D721Med (cell line): ENCODE measurements at regions not wholly inside any gene's neighbourhood (a gene's known extent, or its start where the extent isn't known, plus 50 kb on each side); places are given as distances from the start of the nearest gene placed in this dataset.
"Not testable (repeated sequence)": the region's sequence is repeated elsewhere in the genome, so short reads cannot be mapped to it uniquely, and the experiment has no call there.

Experiments used
- DNase-seq: peaks from one replicate; pipeline ENCODE4 v3.0.0; 2011; ENCODE audit warnings: low spot score; ENCODE audit not compliant: insufficient read length
- FAIRE-seq: peaks from 2 replicates; lab custom pipeline; 2011; peaks lifted over from hg19 to GRCh38; lab: Jason Lieb, UNC
- TF ChIP-seq, protein P1 (sequence below): IDR thresholded peaks from 2 replicates; pipeline ENCODE4 v1.5.1; 2012; ENCODE audit warnings: mild to moderate bottlenecking, control low read depth; ENCODE audit not compliant: insufficient read depth; ENCODE audit errors: missing control alignments

DNA sequence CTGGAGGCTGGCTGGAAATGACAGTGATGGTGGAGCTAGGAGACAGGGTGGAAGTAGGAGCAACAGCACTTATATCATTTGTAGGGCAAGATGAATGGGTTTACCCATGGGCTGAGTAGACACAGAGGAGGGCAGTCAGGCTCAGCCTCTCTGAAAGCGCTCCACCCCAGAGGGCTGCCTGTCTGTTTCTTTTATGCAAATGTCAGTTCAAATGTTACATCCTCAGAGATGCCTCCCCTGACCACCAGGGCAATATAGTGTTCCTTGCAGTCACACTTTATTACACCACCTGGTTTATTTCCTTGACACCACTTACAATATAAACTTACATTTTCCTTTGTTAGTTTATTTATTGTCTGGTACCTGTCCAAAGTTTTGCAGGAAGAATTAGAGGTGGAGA lies 159.5 kb upstream of the IL12B start:
- no peak for FAIRE-seq
- no peak for DNase-seq
- TF ChIP-seq, protein P1, sequence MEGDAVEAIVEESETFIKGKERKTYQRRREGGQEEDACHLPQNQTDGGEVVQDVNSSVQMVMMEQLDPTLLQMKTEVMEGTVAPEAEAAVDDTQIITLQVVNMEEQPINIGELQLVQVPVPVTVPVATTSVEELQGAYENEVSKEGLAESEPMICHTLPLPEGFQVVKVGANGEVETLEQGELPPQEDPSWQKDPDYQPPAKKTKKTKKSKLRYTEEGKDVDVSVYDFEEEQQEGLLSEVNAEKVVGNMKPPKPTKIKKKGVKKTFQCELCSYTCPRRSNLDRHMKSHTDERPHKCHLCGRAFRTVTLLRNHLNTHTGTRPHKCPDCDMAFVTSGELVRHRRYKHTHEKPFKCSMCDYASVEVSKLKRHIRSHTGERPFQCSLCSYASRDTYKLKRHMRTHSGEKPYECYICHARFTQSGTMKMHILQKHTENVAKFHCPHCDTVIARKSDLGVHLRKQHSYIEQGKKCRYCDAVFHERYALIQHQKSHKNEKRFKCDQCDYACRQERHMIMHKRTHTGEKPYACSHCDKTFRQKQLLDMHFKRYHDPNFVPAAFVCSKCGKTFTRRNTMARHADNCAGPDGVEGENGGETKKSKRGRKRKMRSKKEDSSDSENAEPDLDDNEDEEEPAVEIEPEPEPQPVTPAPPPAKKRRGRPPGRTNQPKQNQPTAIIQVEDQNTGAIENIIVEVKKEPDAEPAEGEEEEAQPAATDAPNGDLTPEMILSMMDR, result no peak

DNA sequence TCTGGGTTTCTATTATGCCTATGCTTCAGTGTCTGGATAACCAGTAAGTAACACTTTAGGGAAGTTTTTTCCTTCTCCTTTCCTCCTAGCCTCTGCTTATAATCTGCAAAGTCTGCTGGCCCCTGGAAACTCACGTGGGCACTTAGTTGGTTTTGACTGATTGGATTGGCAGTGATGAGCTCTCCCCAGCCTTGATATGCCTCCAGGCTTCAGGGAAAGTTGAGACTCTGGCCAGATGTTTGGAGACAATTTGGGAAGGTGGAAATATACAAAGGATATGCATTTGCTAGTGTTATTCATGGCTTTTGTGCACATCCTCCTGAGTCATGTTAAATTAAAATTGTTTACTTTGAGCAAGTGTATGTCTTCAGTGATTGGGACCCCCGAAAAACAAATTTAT lies 160.2 kb upstream of the IL12B start:
- TF ChIP-seq, protein P1, result no peak
- DNase-seq (no peak), FAIRE-seq (no peak)

DNA sequence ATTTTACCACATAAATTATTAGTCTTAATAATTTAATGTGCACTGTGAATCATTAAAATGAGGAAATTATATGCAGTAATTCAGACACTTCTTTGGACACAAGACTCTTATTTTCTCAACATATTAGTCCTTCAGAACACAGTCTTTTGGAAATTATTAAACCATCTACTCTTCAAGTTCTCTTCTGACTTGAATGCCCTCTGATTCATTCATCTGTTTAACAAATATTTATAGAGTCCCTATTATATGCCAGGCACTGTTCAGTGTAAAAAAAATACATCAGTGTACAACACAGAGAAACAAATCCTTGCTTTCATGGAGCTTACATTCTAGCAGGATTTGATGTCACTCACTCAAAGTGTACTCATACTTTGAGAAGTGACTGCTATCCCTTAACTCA lies 163.4 kb upstream of the IL12B start:
- TF ChIP-seq, protein P1, result no peak
- no peak for FAIRE-seq

DNA sequence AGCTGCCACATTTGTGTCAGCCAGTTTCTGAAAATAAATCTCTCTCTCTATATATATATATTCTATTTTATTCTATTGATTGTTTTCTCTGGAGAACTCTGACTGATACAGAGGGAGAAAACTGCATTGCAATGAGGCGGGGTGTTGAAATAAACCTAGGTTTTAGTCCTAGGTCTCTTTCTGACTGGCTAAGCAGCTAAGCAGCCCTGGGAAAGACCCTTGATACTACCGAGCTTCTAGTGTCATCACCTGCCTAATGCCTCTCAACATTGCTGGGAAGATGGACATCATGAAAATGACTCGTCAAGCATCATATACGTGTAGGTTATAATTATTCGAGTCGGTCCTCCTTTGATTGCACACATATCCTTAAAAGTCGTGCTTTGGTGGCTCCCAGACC lies 166.5 kb upstream of the IL12B start:
- TF ChIP-seq, protein P1, result no peak
- FAIRE-seq, result no peak

More for the DNA sequence above, 163.4 kb upstream of the IL12B start:
- no peak for DNase-seq

DNA sequence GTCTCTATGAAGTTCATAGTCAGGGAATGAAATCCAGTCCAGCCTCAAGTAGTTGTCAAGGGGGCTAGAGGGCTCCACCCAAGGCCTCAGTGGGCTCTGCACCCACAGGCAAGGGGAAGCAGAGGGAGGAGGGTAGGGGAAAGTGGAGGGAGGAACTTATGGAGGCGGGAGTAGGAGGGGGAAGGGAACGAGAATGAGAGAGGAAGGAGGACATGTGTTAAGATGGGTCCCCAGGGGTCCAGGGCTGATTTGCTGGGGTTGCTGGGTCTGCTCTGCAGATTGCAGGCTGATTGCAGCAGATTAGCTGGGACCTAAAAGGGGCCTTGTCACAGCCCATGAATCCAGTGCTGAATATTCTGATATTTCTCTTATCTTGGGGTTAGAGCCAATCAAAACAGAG lies 166.9 kb upstream of the IL12B start:
- TF ChIP-seq, protein P1, result no peak
- FAIRE-seq, result no peak
- no peak for DNase-seq

More for the DNA sequence above, 166.5 kb upstream of the IL12B start:
- no peak for DNase-seq

DNA sequence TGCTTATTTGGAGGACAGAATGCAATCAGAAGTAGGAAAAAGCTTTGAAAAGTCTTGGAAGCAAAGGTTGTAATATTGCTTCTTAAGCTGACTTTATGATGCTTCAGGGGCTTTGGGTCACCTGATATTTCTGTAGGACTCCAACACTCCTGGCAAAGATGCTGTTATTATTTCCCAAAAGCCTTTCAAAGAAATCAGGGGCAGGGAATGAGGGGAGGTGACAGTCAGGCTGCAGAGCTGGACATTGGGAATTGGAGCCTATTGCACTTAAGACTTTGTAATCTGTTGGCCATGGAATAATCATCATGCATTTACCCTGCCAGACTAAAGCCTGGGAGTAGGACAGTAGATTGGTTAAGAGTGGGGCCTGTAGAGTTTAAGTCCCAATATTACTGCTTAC lies 168.3 kb upstream of the IL12B start:
- DNase-seq (no peak), FAIRE-seq (no peak)
- TF ChIP-seq, protein P1, result no peak

DNA sequence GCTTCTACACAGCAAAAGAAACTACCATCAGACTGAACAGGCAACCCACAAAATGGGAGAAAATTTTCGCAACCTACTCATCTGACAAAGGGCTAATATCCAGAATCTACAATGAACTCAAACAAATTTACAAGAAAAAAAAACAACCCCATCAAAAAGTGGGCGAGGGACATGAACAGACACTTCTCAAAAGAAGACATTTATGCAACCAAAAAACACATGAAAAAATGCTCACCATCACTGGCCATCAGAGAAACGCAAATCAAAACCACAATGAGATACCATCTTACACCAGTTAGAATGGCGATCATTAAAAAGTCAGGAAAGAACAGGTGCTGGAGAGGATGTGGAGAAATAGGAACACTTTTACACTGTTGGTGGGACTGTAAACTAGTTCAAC lies 171.8 kb upstream of the IL12B start:
- FAIRE-seq, result not testable (repeated sequence)

DNA sequence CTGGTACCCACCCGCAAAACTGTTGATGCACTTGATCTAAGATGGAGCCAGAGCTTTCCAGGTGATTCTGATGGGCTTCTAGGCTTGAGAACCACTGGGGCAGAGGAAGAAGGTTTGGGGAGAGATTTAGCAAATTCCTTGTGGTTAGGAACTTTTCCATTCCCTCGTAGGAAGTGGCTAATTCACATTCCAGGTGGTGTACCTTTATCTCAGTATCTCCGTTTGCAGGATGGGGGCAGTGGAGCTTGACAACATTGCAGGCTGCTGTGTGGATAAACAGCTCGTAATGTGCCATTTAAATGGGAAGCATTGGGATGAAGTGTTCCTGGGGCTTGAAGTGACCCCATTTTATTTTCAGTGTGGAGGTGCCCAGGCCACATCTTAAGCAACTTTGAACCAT lies 172.9 kb upstream of the IL12B start:
- TF ChIP-seq, protein P1, result no peak
- no peak for FAIRE-seq
- no peak for DNase-seq

More for the DNA sequence above, 171.8 kb upstream of the IL12B start:
- DNase-seq, result not testable (repeated sequence)
